GM23338 (cell line): ENCODE measurements at regions not wholly inside any gene's neighbourhood (a gene's known extent, or its start where the extent isn't known, plus 50 kb on each side); places are given as distances from the start of the nearest gene placed in this dataset.

Source experiments
- ATAC-seq: fragments of 200-7000 bp; cut with Tn5 transposase; 3 replicates; pipeline ENCODE4 v1.9.1; 2020
- DNase-seq: peaks from one replicate; pipeline ENCODE4 v3.0.0-alpha.2; 2015; ENCODE audit warnings: low spot score
- H2AFZ ChIP-seq: fragments of 200-600 bp; sonication (generic); 2 replicates; pipeline ENCODE4 v1.8.0; 2016; ENCODE audit warnings: antibody characterized with exemption, mild to moderate bottlenecking, moderate library complexity
- H3F3A ChIP-seq: fragments of 200-600 bp; sonication (generic); replicated peaks from 2 replicates; pipeline ENCODE4 v1.8.0; 2017; ENCODE audit warnings: antibody characterized with exemption, mixed run types, low read depth
- H3K27ac ChIP-seq: fragments of 200-600 bp; sonication (generic); 2 replicates; pipeline ENCODE4 v1.6.1; 2016; ENCODE audit warnings: low read depth
- H3K27me3 ChIP-seq: fragments of 200-600 bp; sonication (generic); 2 replicates; pipeline ENCODE4 v1.8.0; 2016; ENCODE audit warnings: mild to moderate bottlenecking, mixed run types, moderate library complexity; ENCODE audit not compliant: insufficient read depth
- H3K36me3 ChIP-seq: fragments of 200-600 bp; sonication (generic); 2 replicates; pipeline ENCODE4 v1.8.0; 2016; ENCODE audit warnings: mild to moderate bottlenecking; ENCODE audit not compliant: insufficient read depth
- H3K4me1 ChIP-seq: fragments of 200-600 bp; sonication (generic); 2 replicates; pipeline ENCODE4 v1.8.0; 2016; ENCODE audit warnings: mild to moderate bottlenecking, moderate library complexity; ENCODE audit not compliant: insufficient read depth
- H3K4me2 ChIP-seq: fragments of 200-600 bp; sonication (generic); 2 replicates; pipeline ENCODE4 v1.7.1; 2017; ENCODE audit warnings: mixed run types
- H3K4me3 ChIP-seq: fragments of 200-600 bp; sonication (generic); 2 replicates; pipeline ENCODE4 v1.6.1; 2016; ENCODE audit warnings: mixed run types
- H3K79me2 ChIP-seq: fragments of 200-600 bp; sonication (generic); replicated peaks from 2 replicates; pipeline ENCODE4 v1.8.0; 2017; ENCODE audit warnings: mild to moderate bottlenecking; ENCODE audit not compliant: insufficient read depth
- H3K9me2 ChIP-seq: fragments of 200-600 bp; sonication (generic); 2 replicates; pipeline ENCODE4 v1.8.0; 2017; ENCODE audit not compliant: insufficient read depth
- H4K20me1 ChIP-seq: fragments of 200-600 bp; sonication (generic); replicated peaks from 2 replicates; pipeline ENCODE4 v1.8.0; 2017; ENCODE audit warnings: mild to moderate bottlenecking; ENCODE audit not compliant: insufficient read depth
- H3K27ac Mint-ChIP-seq: 2 replicates; pipeline ENCODE4 v1.8.0; 2020; ENCODE audit warnings: inconsistent platforms, mild to moderate bottlenecking, moderate library complexity, mixed read lengths
- H3K27me3 Mint-ChIP-seq: 3 replicates; pipeline ENCODE4 v1.8.0; 2022; ENCODE audit warnings: low read depth, mild to moderate bottlenecking, moderate library complexity, mixed read lengths, inconsistent platforms; ENCODE audit not compliant: insufficient read depth, poor library complexity
- H3K36me3 Mint-ChIP-seq: 3 replicates; pipeline ENCODE4 v1.8.0; 2021; ENCODE audit warnings: low read depth, mild to moderate bottlenecking, inconsistent platforms, moderate library complexity, mixed read lengths
- H3K4me1 Mint-ChIP-seq: 3 replicates; pipeline ENCODE4 v1.8.0; 2020; ENCODE audit warnings: mild to moderate bottlenecking, inconsistent platforms, mixed read lengths
- H3K4me3 Mint-ChIP-seq: 3 replicates; pipeline ENCODE4 v1.8.0; 2021; ENCODE audit warnings: moderate library complexity, mild to moderate bottlenecking, inconsistent platforms, mixed read lengths
- H3K9me3 Mint-ChIP-seq: 3 replicates; pipeline ENCODE4 v1.8.0; 2020; ENCODE audit warnings: moderate library complexity, mild to moderate bottlenecking, inconsistent platforms, mixed read lengths
- CREB1 ChIP-seq: fragments of 250-450 bp; sonication (Bioruptor Pico); IDR thresholded peaks from 2 replicates; pipeline ENCODE4 v1.5.0; 2020; ENCODE audit warnings: low read depth, mild to moderate bottlenecking, moderate library complexity
- ETS1 ChIP-seq: IDR thresholded peaks from 2 replicates; pipeline ENCODE4 v1.6.1; 2016; ENCODE audit warnings: antibody characterized with exemption
- EZH2phosphoT487 ChIP-seq: fragments of 200-600 bp; sonication (generic); IDR thresholded peaks from one replicate; pipeline ENCODE4 v1.8.1; 2018; ENCODE audit warnings: antibody characterized with exemption; ENCODE audit not compliant: unreplicated experiment
- POLR2AphosphoS5 ChIP-seq: IDR thresholded peaks from 2 replicates; pipeline ENCODE4 v1.6.1; 2016; ENCODE audit warnings: antibody characterized with exemption, low read depth
- REST ChIP-seq: IDR thresholded peaks from one replicate; pipeline ENCODE4 v1.6.1; 2018; ENCODE audit warnings: antibody characterized with exemption; ENCODE audit not compliant: unreplicated experiment
- STAT1 ChIP-seq: IDR thresholded peaks from one replicate; pipeline ENCODE4 v1.6.1; 2016; ENCODE audit warnings: antibody characterized with exemption; ENCODE audit not compliant: unreplicated experiment
- ZNF462 ChIP-seq: fragments of 250-450 bp; sonication (Bioruptor Pico); IDR thresholded peaks from 2 replicates; pipeline ENCODE4 v1.5.0; 2020; ENCODE audit warnings: mild to moderate bottlenecking, moderate library complexity

GRCh38 chr2:234671716-234672115, 174.8 kb upstream of the ARL4C start (continued):
- TF ChIP-seq STAT1 (no peak), ETS1 (no peak), CREB1 (CRISPR knock-in tag) (no peak)

GRCh38 chr2:234671231-234671630, 174.3 kb upstream of the ARL4C start:
- H3K9me2 ChIP-seq: peaks cover 30% of the 10 kb centered on the region
- H3K27me3 Mint-ChIP-seq: peaks cover 12% of the 10 kb centered on the region
- peaks cover 6% of the 10 kb centered on the region; the same call in 1 of the 3 replicates for H3K36me3 Mint-ChIP-seq
- no peak for DNase-seq
- no peak overlapping the region for H3K4me3 Mint-ChIP-seq
- no peak overlapping the region for H2AFZ ChIP-seq
- peaks cover 14% of the 10 kb centered on the region; the same call in 1 of the 2 replicates for H3F3A ChIP-seq
- ATAC-seq: no peak
- no peaks in the 10 kb centered on the region for H4K20me1 ChIP-seq
- peaks cover 20% of the 10 kb centered on the region for H3K4me1 Mint-ChIP-seq
- TF ChIP-seq ZNF462 (CRISPR knock-in tag) (no peak), EZH2phosphoT487 (no peak), POLR2AphosphoS5 (no peak), REST (no peak)
- no peaks in the 10 kb centered on the region for H3K36me3 ChIP-seq
- H3K4me2 ChIP-seq: no peak overlapping the region
- no peaks in the 10 kb centered on the region for H3K27me3 ChIP-seq
- no peak overlapping the region for H3K27ac Mint-ChIP-seq
- H3K4me1 ChIP-seq: peaks cover 10% of the 10 kb centered on the region
- H3K9me3 Mint-ChIP-seq: peaks cover 1% of the 10 kb centered on the region
- no peaks in the 10 kb centered on the region for H3K79me2 ChIP-seq
- no peak overlapping the region for H3K4me3 ChIP-seq
- H3K27ac ChIP-seq: no peak overlapping the region
